Mononuclear cell (primary cell): ENCODE measurements at regions not wholly inside any gene's neighbourhood (a gene's known extent, or its start where the extent isn't known, plus 50 kb on each side); places are given as distances from the start of the nearest gene placed in this dataset.
"Not testable (repeated sequence)": the region's sequence is repeated elsewhere in the genome, so short reads cannot be mapped to it uniquely, and the experiment has no call there.

Experiments used
- H3K27me3 ChIP-seq: 2 replicates; pipeline ENCODE4 v1.6.0; 2011; ENCODE audit warnings: low read length, control low read depth; ENCODE audit not compliant: insufficient read depth
- H3K4me1 ChIP-seq: 2 replicates; pipeline ENCODE4 v1.5.1; 2011; ENCODE audit warnings: mild to moderate bottlenecking, low read length, control low read depth; ENCODE audit not compliant: insufficient read depth
- H3K4me3 ChIP-seq: 2 replicates; pipeline ENCODE4 v1.5.1; 2011; ENCODE audit warnings: mild to moderate bottlenecking, low read length, moderate library complexity
- H3K9me3 ChIP-seq: 2 replicates; pipeline ENCODE4 v1.5.1; 2011; ENCODE audit warnings: low read depth, mild to moderate bottlenecking, control low read depth, low read length

DNA sequence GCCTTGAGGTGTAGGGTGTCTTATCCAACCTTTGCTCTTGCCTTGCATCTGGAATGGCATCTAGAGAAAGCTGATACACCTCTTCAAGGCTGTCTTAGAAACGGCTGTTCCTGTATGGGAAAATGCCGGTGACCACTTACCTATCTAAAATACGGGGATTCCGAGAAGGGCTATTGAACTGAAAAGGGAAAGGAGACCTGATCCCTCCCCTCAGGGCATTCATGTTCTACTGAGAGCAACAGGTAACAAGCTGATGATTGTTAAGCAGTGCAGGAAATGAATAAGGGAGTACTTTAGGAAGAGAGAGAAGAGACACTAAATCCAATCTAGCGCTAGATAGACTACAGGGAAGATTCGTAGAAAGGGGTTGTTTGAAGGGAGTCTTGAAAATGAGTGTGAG, 1388.1 kb downstream of the FAM181B start:
- Histone ChIP-seq H3K9me3 (no peaks in the 10 kb centered on the region), H3K27me3 (no peaks in the 10 kb centered on the region), H3K4me1 (no peaks in the 10 kb centered on the region), H3K4me3 (no peak overlapping the region)

DNA sequence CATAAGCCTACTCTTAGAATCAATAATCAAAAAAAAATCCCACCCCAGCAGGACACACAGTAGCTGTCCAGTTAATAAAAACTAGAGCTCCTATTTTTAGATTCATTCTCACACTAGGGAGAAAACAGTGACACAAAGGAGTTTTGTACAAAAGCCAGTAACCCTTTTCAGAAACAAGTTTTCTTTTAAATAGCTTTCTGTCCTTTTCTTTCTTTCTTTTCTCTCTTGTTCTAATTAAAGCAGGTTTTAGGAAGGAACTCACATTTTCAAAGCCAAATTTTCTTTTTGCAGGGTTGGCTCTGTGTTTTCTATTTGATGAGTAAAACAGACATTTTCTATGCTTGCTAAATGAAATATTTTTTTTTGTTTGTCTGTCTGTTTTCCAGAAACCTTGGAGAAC, 1390.7 kb downstream of the FAM181B start:
- H3K27me3 ChIP-seq: no peaks in the 10 kb centered on the region
- no peak overlapping the region for H3K4me3 ChIP-seq
- no peaks in the 10 kb centered on the region for H3K4me1 ChIP-seq
- no peaks in the 10 kb centered on the region for H3K9me3 ChIP-seq

DNA sequence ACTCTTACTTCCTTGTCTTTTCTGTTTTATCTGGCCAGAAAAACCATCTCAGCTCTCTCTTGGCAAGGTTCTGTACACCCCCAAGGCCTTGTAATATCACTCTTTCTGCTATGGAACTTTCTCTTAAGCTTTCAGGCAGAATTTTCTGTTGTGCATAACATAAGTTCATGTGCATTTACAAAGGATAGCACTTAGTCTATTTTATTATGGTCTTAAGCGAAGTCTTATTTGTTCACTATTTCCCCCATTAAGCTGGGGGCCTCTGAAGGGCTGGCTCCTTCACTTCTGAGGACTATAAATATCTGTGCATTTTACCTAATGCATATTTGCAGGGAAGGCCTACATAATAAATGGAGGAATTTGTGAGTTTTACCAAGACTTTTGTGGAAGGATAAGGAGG, 1393.4 kb downstream of the FAM181B start:
- no peaks in the 10 kb centered on the region for H3K4me1 ChIP-seq
- no peaks in the 10 kb centered on the region for H3K27me3 ChIP-seq
- H3K9me3 ChIP-seq: no peaks in the 10 kb centered on the region
- H3K4me3 ChIP-seq: no peak overlapping the region

DNA sequence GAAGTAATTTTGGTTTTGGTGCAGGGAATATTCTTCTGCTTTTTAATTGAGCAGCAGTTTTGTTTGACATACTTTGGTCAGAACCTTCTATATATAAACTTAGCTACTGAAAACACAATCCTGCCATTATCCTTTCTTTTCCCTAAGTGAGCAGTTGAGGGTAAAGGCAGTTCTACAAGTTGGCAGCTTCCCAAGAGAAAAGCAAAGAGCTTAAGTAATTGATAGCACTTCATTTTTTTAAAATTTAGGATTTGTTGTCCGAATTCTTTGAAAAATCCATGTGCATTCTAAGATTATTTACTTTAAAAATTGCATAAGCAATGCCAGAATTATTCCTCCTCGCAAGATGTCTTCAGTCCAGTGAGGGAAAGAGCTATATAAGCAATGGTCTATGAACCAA, 1394.1 kb downstream of the FAM181B start:
- H3K4me1 ChIP-seq: no peaks in the 10 kb centered on the region
- H3K4me3 ChIP-seq: no peak overlapping the region
- no peaks in the 10 kb centered on the region for H3K9me3 ChIP-seq

DNA sequence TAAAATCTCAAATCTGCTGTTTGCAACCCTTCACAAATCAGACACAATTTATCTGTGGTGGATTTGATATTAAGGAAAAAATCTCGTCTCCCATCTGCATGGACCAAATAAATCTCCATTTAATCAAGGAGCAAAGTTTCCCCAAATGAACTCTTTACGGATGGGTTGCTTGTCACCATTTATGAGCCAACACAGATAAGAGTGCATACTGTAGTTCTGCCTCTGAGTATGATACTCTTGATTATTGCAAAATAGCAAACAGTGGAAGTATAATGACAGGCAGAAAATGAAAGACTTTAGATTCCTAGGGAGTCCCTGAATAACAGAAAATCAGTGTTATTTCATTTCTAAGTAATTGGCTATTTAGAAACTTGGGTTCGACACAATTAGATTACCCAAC, 1395.9 kb downstream of the FAM181B start:
- H3K4me1 ChIP-seq: no peaks in the 10 kb centered on the region
- H3K27me3 ChIP-seq: no peaks in the 10 kb centered on the region
- H3K9me3 ChIP-seq: no peaks in the 10 kb centered on the region
- no peak overlapping the region for H3K4me3 ChIP-seq

More for the DNA sequence above, 1394.1 kb downstream of the FAM181B start:
- H3K27me3 ChIP-seq: no peaks in the 10 kb centered on the region

DNA sequence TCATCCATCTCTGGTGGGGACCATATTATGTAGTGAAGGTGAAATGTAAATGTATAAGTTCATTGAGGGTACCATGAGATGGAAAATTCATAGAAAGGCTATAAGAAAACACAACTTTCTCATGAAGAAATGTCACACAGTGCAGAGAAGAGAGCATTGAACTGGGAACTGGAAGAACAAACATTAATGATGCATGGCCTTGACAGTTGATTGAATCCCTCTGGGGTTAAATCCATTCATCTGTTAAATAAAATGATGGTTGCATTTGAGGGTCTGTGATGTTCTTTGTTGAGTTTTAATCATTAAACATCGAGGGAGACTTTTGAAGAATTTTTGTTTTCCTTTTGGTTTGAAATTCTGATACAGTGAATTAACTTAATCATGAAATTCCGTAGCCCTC, 1401.4 kb downstream of the FAM181B start:
- Histone ChIP-seq H3K4me1 (no peaks in the 10 kb centered on the region), H3K4me3 (no peak overlapping the region), H3K9me3 (no peaks in the 10 kb centered on the region), H3K27me3 (no peaks in the 10 kb centered on the region)

DNA sequence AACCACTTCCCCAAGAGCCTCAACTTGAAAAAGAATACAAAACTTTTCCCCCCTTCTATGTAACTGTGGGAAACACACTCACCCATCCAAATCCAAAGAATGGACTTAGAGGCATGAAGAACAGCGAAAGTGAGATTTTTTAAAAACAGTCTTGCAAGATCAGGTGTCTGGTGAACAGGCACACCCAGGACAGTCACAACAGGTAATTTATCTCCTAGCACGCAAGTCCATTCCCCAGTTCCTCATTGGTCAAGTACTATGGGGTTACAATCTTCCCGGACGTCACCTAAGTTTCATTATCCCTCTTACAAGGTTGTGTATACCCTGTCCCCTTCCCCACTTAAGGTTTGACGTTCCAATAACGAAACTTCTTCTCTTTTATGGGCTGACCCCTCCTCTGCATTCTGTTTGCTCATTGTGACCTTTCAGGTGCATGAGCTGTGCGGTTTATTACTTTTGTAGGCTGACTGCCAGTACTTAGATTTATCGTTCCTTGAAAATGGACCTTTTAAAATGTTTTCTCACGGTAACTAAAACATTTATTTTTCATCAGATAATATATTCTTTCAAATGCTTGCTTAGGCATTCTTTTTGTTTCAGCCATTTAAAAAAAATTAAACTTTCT, 1401.9 kb downstream of the FAM181B start:
- no peaks in the 10 kb centered on the region for H3K4me1 ChIP-seq
- no peaks in the 10 kb centered on the region for H3K9me3 ChIP-seq
- H3K4me3 ChIP-seq: no peak overlapping the region
- no peaks in the 10 kb centered on the region for H3K27me3 ChIP-seq

DNA sequence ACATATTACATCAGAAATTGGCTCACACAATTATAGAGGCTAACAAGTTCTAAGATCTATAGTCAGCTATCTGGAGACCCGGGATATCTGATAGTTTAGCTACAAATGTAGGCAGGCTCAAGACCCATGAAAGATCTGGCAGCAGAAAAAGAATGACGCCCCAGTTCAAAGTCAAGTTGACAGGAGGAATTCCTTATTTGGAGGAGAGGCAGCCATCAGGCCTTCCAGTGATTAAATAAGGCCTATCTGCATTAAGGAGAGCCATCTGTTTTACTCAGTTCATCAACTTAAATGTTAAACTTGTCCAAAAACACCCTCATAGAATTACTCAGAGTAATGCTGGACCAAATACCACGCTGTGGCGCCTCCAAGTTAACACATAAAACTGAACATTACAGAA, 1402.6 kb downstream of the FAM181B start:
- H3K9me3 ChIP-seq: no peaks in the 10 kb centered on the region
- no peaks in the 10 kb centered on the region for H3K27me3 ChIP-seq
- no peak overlapping the region for H3K4me3 ChIP-seq
- no peaks in the 10 kb centered on the region for H3K4me1 ChIP-seq

DNA sequence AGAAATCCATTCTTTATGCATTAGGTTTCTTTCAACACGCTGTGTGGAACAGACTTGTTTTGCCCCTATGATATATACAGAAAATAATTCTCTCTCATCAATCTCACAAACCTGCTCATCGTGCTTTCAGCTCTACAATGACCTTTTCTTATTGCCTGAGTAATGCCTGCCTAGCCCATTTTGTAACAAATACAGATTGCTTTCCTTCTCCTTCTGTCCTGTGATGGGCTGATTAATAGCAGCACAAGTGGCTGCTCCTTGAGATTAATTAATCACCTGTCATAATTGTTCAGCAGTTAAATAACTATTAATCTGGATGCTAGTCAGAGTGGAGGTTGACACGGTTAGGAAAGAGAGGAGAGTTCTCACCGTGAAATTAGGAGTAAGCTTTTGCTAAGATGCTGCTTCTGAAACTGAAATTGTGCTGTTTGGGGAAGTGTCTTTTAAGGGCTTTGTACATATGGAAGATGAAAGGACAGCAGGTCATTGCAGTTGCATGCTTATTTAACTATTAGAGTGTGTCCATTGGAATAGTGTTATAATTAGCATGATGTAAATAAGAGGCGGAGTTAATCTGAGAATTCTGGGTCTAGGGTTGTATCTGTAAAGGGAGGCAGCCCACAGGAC, 1430.5 kb downstream of the FAM181B start:
- Histone ChIP-seq H3K27me3 (no peaks in the 10 kb centered on the region), H3K4me3 (no peak overlapping the region), H3K9me3 (no peaks in the 10 kb centered on the region), H3K4me1 (no peaks in the 10 kb centered on the region)

DNA sequence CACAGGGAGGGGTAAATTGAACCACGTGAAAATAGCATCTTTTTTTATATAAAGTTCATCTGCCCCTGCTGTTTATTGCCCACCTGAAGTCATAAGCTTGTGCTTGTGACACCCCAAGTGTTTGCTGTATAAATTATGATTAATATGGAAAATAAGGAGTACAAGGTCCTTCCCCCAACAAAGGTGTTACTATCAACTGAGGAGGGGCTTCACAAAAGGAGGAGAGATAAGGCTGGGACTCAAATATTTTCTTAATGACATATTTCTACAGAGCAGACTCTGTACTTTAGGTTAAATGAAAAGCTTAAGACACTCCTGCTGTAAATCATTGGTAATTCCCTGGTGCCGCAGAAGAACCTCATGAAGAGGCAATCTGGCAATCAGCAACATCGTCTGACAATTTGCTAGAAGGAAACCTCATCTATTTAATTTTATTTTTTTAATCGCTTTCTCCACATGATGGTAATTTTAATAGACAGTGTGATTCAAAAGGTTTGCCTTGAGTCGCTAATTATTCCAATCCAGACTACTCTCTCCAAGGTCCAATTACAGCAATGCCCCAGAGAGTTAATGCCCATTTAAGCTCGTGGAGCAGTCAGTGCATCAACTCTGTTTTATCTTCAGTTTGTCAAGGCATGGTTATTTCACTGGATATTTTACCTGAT, 1432.4 kb downstream of the FAM181B start:
- no peak overlapping the region for H3K4me3 ChIP-seq
- no peaks in the 10 kb centered on the region for H3K4me1 ChIP-seq
- H3K9me3 ChIP-seq: no peaks in the 10 kb centered on the region
- H3K27me3 ChIP-seq: no peaks in the 10 kb centered on the region

DNA sequence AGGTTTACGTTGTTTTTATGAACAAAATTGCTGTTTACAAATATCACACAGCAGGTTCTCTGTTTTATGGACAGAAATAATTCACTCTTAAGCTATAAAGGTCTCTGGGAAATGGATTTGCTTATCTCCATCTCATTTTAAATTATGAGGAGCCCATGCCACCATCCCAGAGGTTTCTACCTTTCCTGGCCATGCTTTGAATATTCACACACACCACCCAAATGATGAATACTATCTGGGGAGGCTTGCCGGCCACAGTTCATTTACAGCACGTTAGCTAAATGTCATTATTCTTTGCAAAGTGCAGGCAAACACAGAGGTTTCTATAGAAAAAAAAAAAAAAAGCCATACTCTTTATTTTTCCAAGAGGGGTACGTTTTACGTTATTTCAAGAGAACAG, 1446.7 kb downstream of the FAM181B start:
- Histone ChIP-seq H3K27me3 (no peaks in the 10 kb centered on the region), H3K4me1 (no peaks in the 10 kb centered on the region), H3K4me3 (no peak overlapping the region), H3K9me3 (no peaks in the 10 kb centered on the region)

DNA sequence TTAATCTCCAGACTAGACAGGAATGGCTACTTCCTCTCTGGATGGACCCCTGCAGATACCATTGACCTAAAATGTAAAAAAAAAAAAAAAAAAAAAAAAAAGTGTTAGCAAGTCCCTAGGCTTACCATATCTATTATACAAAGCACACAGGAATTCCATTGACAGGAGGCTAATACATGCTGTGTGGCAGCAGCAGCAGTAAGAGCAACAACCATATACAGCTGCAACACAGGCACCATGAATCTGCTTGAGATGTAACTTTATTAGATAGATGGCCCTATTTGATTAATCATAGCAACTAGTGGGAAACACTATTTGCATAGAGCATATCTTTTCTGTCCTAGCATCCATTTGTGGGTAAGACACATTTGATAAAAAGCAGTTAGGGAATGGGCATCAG, 1447.1 kb downstream of the FAM181B start:
- Histone ChIP-seq H3K9me3 (no peaks in the 10 kb centered on the region), H3K4me3 (no peak overlapping the region), H3K4me1 (no peaks in the 10 kb centered on the region), H3K27me3 (no peaks in the 10 kb centered on the region)

DNA sequence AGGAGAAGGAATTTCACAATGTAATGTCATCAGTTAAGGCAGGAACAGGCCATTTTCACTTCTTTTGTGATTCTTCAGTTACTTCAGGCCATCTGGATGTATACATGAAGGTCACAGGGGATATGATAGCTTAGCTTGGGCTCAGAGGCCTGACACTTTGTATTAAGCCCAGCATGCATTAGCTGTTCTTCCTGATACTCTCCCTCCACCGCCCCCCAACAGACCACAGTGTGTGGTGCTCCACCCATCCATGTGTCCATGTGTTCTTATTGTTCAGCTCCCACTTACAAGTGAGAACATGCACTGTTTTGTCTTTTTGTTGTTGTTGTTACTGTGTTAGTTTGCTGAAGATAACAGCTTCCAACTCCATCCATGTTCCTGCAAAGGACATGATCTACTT, 1453.4 kb downstream of the FAM181B start:
- H3K9me3 ChIP-seq, H3K27me3 ChIP-seq, H3K4me1 ChIP-seq, H3K4me3 ChIP-seq: not testable (repeated sequence)

DNA sequence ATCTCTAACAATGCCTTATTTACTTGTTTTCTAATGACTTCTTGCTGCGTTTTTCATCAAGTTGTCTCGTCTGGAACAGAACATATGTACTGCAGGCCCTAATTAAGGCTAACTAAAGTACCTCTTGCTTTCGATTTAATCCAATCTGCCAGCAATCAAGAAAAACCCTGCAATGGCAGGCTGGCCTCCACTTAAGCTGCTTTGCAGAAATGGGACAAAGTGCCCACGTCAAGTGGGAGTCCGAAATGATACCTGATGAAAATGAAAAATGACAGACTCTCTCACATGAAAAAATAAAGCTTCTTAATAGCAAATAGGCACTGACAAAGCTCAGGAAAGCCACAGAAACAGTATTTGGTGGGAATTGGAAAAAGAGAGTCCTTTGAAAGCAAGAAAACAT, 1454.7 kb downstream of the FAM181B start:
- no peak overlapping the region for H3K4me3 ChIP-seq
- no peaks in the 10 kb centered on the region for H3K4me1 ChIP-seq
- H3K27me3 ChIP-seq: no peaks in the 10 kb centered on the region
- no peaks in the 10 kb centered on the region for H3K9me3 ChIP-seq

DNA sequence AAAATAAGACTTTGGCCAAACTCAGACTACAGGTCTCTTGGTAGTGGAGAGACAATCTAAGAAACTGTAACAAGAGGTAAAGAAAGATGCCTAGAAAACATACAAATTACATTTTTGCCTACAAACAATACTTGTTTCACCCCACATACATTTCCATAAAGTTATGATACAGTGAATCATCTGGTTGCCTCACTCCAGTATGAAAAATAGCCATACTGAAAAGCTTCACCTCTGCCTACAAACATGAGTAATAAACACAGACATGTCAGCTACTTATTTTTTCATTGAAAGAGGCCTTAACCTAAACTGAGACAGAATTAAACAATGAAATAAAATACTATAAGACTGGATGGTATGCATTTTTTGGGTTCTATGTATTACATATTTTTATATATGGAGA, 1463.0 kb downstream of the FAM181B start:
- no peak overlapping the region for H3K4me3 ChIP-seq

DNA sequence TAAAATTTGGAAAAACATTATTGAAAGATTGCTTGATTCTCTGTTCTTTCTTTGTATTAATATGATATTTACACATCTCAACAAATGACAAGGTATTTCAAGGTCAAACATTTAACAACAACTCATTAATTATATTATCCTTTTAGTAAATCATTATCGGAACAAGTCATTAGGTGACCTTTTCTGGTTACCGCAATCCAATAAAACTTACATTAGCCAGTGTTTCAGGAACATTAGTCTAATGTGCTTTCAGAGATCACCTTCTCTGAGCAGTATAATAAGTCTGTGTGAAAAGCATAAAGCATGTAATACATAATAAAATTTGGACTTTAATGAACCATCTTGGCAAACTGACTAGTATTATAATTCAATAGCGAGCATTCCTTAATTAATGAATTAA, 1466.4 kb downstream of the FAM181B start:
- H3K27me3 ChIP-seq: no peaks in the 10 kb centered on the region
- H3K9me3 ChIP-seq: no peaks in the 10 kb centered on the region
- H3K4me3 ChIP-seq: no peak overlapping the region
- H3K4me1 ChIP-seq: no peaks in the 10 kb centered on the region

More for the DNA sequence above, 1463.0 kb downstream of the FAM181B start:
- Histone ChIP-seq H3K9me3 (no peaks in the 10 kb centered on the region), H3K4me1 (no peaks in the 10 kb centered on the region), H3K27me3 (no peaks in the 10 kb centered on the region)
